H9 (cell line): ENCODE measurements at regions not wholly inside any gene's neighbourhood (a gene's known extent, or its start where the extent isn't known, plus 50 kb on each side); places are given as distances from the start of the nearest gene placed in this dataset.

ENCODE experiments used
- DNase-seq: peaks from one replicate; pipeline ENCODE4 v3.0.0-alpha.2; 2017
- H2AFZ ChIP-seq: one replicate; pipeline ENCODE4 v1.6.1; 2013; ENCODE audit warnings: mild to moderate bottlenecking, low read length, control low read depth, moderate library complexity
- H2AK5ac ChIP-seq: 2 replicates; pipeline ENCODE4 v1.6.1; 2013; ENCODE audit warnings: low read length, control low read depth, mixed read lengths; ENCODE audit not compliant: insufficient read length
- H2BK120ac ChIP-seq: one replicate; pipeline ENCODE4 v1.6.1; 2013; ENCODE audit warnings: low read depth, mild to moderate bottlenecking, low read length, control low read depth, inconsistent platforms; ENCODE audit not compliant: poor library complexity, severe bottlenecking
- H2BK12ac ChIP-seq: 2 replicates; pipeline ENCODE4 v1.6.1; 2013; ENCODE audit warnings: low read length, control low read depth, mixed read lengths, low read depth; ENCODE audit not compliant: insufficient read length
- H2BK15ac ChIP-seq: 2 replicates; pipeline ENCODE4 v1.6.1; 2013; ENCODE audit warnings: low read depth, low read length, control low read depth
- H2BK20ac ChIP-seq: one replicate; pipeline ENCODE4 v1.6.1; 2013; ENCODE audit warnings: low read depth, mild to moderate bottlenecking, low read length, control low read depth, inconsistent platforms; ENCODE audit not compliant: poor library complexity, severe bottlenecking
- H2BK5ac ChIP-seq: 2 replicates; pipeline ENCODE4 v1.6.1; 2013; ENCODE audit warnings: low read length, control low read depth, mixed read lengths; ENCODE audit not compliant: insufficient read length
- H3K14ac ChIP-seq: 2 replicates; pipeline ENCODE4 v1.6.1; 2013; ENCODE audit warnings: low read length, control low read depth; ENCODE audit not compliant: insufficient read depth
- H3K18ac ChIP-seq: 2 replicates; pipeline ENCODE4 v1.6.1; 2013; ENCODE audit warnings: low read depth, mild to moderate bottlenecking, mixed read lengths, low read length, control low read depth; ENCODE audit not compliant: insufficient read length
- H3K23ac ChIP-seq: 2 replicates; pipeline ENCODE4 v1.6.1; 2013; ENCODE audit warnings: low read length, control low read depth, mixed read lengths, low read depth; ENCODE audit not compliant: insufficient read length
- H3K23me2 ChIP-seq: 2 replicates; pipeline ENCODE4 v1.6.1; 2013; ENCODE audit warnings: low read depth, mild to moderate bottlenecking, mixed read lengths, low read length, control low read depth; ENCODE audit not compliant: insufficient read length, poor library complexity, severe bottlenecking
- H3K27ac ChIP-seq: 2 replicates; pipeline ENCODE4 v1.5.1; 2013; ENCODE audit warnings: low read length, control low read depth, mixed read lengths, low read depth; ENCODE audit not compliant: insufficient read length
- H3K27me3 ChIP-seq: 2 replicates; pipeline ENCODE4 v1.6.1; 2013; ENCODE audit warnings: low read length, control low read depth, inconsistent platforms; ENCODE audit not compliant: insufficient read depth
- H3K4ac ChIP-seq: 2 replicates; pipeline ENCODE4 v1.6.1; 2013; ENCODE audit warnings: low read depth, mild to moderate bottlenecking, control low read depth, inconsistent platforms, low read length, moderate library complexity
- H3K4me1 ChIP-seq: 2 replicates; pipeline ENCODE4 v1.6.1; 2013; ENCODE audit warnings: low read length, control low read depth, inconsistent platforms; ENCODE audit not compliant: insufficient read depth
- H3K4me2 ChIP-seq: 2 replicates; pipeline ENCODE4 v1.6.1; 2013; ENCODE audit warnings: low read length, control low read depth, mixed read lengths; ENCODE audit not compliant: insufficient read length, insufficient read depth
- H3K56ac ChIP-seq: 2 replicates; pipeline ENCODE4 v1.6.1; 2013; ENCODE audit warnings: low read depth, mild to moderate bottlenecking, mixed read lengths, low read length, control low read depth; ENCODE audit not compliant: insufficient read length
- H3K79me1 ChIP-seq: 2 replicates; pipeline ENCODE4 v1.6.1; 2013; ENCODE audit warnings: low read depth, mild to moderate bottlenecking, moderate library complexity, low read length, control low read depth, inconsistent platforms; ENCODE audit not compliant: insufficient read depth, poor library complexity, severe bottlenecking
- H3K79me2 ChIP-seq: 2 replicates; pipeline ENCODE4 v1.6.1; 2013; ENCODE audit warnings: low read length, control low read depth, inconsistent platforms; ENCODE audit not compliant: insufficient read depth
- H3K9ac ChIP-seq: 2 replicates; pipeline ENCODE4 v1.6.1; 2013; ENCODE audit warnings: low read length, control low read depth, mixed read lengths; ENCODE audit not compliant: insufficient read length; ENCODE audit errors: extremely low read depth
- H3K9me3 ChIP-seq: one replicate; pipeline ENCODE4 v1.6.1; 2013; ENCODE audit warnings: low read depth, low read length, inconsistent platforms; ENCODE audit not compliant: control insufficient read depth
- H3T11ph ChIP-seq: one replicate; pipeline ENCODE4 v1.6.1; 2013; ENCODE audit warnings: mild to moderate bottlenecking, low read length, control low read depth, inconsistent platforms
- H4K20me1 ChIP-seq: one replicate; pipeline ENCODE4 v1.6.1; 2013; ENCODE audit not compliant: control insufficient read depth, insufficient read length, insufficient read depth
- H4K5ac ChIP-seq: 2 replicates; pipeline ENCODE4 v1.6.1; 2013; ENCODE audit warnings: low read depth, mild to moderate bottlenecking, mixed read lengths, low read length, control low read depth; ENCODE audit not compliant: insufficient read length
- H4K8ac ChIP-seq: replicated peaks from 2 replicates; pipeline ENCODE4 v1.6.1; 2013; ENCODE audit warnings: low read length, control low read depth, mixed read lengths, low read depth; ENCODE audit not compliant: insufficient read length
- H4K91ac ChIP-seq: 2 replicates; pipeline ENCODE4 v1.6.1; 2013; ENCODE audit warnings: low read depth, mild to moderate bottlenecking, moderate library complexity, mixed read lengths, low read length, control low read depth; ENCODE audit not compliant: insufficient read length
- H3K27ac Mint-ChIP-seq, 3 experiments: 2 replicates in 2 of 3; 3 replicates in 1 of 3; pipeline ENCODE4 v1.8.0; 2020 to 2021; ENCODE audit warnings: mixed read lengths in 3 of 3, mild to moderate bottlenecking in 1 of 3, moderate library complexity in 1 of 3
- H3K27me3 Mint-ChIP-seq: 2 replicates; pipeline ENCODE4 v1.8.0; 2021; ENCODE audit warnings: low read depth, mild to moderate bottlenecking, moderate library complexity, mixed read lengths
- H3K36me3 Mint-ChIP-seq, 3 experiments: 2 replicates in 2 of 3; 3 replicates in 1 of 3; pipeline ENCODE4 v1.8.0; 2020 to 2021; ENCODE audit warnings: low read depth in 3 of 3, mixed read lengths in 3 of 3; ENCODE audit not compliant: insufficient read depth in 1 of 3
- H3K4me1 Mint-ChIP-seq, 2 experiments: 2 replicates each; pipeline ENCODE4 v1.8.0; 2020; ENCODE audit warnings: mixed read lengths in 2 of 2
- H3K4me3 Mint-ChIP-seq, 2 experiments: 2 replicates in 1 of 2; 3 replicates in 1 of 2; pipeline ENCODE4 v1.8.0; 2020 to 2021; ENCODE audit warnings: mild to moderate bottlenecking in 2 of 2, mixed read lengths in 2 of 2, moderate library complexity in 1 of 2
- H3K9me3 Mint-ChIP-seq, 2 experiments: 2 replicates in 1 of 2; 3 replicates in 1 of 2; pipeline ENCODE4 v1.8.0; 2020; ENCODE audit warnings: mild to moderate bottlenecking in 2 of 2, mixed read lengths in 2 of 2, moderate library complexity in 1 of 2
- WGBS: extraction: QIAGEN DNeasy Blood & Tissue Kit; methylation state at CpG from one replicate; pipeline ENCODE4 v1.1.7; 2013; ENCODE audit warnings: missing lambda C conversion rate, low lambda C conversion rate, mixed read lengths; ENCODE audit not compliant: insufficient read length; ENCODE audit errors: extremely low coverage; 5-methylcytosine and 5-hydroxymethylcytosine counted together
- TF ChIP-seq, protein P1 (sequence below): fragments of 200-600 bp; sonication (generic); conservative IDR thresholded peaks from 3 replicates; pipeline ENCODE4 v1.8.0; 2021; ENCODE audit warnings: antibody characterized with exemption, mild to moderate bottlenecking

DNA sequence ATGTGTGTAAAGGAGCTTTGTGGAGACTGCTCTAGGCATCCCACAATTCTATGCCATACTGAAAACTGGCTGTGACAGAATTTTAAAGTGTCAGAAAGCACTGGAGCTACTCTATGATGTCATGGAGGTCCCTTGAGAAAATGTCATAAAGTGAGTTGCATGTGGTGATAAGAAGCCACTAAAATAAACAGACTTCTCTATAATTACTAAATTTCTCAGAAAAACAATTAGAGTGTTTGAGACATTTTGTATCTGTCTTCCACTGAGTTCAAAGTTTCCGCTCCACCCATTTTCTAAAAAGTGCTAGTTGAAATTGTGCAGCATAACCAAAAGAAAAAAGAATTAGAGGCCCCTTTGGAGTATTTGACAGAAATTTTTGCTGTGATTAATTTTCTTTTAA is 603.9 kb downstream of the KCNJ2 start:
- H3K4ac ChIP-seq = no peak overlapping the region
- H3K56ac ChIP-seq = no peak overlapping the region
- H3K79me1 ChIP-seq = no peaks in the 10 kb centered on the region
- H2AK5ac ChIP-seq = no peak overlapping the region
- no peaks in the 10 kb centered on the region for H3K4me1 ChIP-seq
- no peak overlapping the region for H2AFZ ChIP-seq
- Mint-ChIP-seq H3K4me3 (no peak overlapping the region), H3K27ac (no peak overlapping the region), H3K9me3 (no peaks in the 10 kb centered on the region), H3K4me1 (peaks cover 0 to 4% of the 10 kb centered on the region in 2 experiments; a peak in 2 of 4 replicates), H3K36me3 (no peaks in the 10 kb centered on the region), H3K27me3 (no peaks in the 10 kb centered on the region; the same call in 1 of the 2 replicates)
- no peak overlapping the region for H3T11ph ChIP-seq
- H3K23me2 ChIP-seq = no peaks in the 10 kb centered on the region
- no peak for DNase-seq
- no peak overlapping the region for H3K4me2 ChIP-seq
- H2BK120ac ChIP-seq = no peak overlapping the region
- H4K91ac ChIP-seq = no peak overlapping the region
- H3K14ac ChIP-seq = no peak overlapping the region
- no peak overlapping the region for H3K9ac ChIP-seq
- no peak overlapping the region for H3K18ac ChIP-seq
- H3K23ac ChIP-seq = no peak overlapping the region
- H2BK12ac ChIP-seq = no peak overlapping the region
- H4K8ac ChIP-seq = no peak overlapping the region
- TF ChIP-seq, protein P1, sequence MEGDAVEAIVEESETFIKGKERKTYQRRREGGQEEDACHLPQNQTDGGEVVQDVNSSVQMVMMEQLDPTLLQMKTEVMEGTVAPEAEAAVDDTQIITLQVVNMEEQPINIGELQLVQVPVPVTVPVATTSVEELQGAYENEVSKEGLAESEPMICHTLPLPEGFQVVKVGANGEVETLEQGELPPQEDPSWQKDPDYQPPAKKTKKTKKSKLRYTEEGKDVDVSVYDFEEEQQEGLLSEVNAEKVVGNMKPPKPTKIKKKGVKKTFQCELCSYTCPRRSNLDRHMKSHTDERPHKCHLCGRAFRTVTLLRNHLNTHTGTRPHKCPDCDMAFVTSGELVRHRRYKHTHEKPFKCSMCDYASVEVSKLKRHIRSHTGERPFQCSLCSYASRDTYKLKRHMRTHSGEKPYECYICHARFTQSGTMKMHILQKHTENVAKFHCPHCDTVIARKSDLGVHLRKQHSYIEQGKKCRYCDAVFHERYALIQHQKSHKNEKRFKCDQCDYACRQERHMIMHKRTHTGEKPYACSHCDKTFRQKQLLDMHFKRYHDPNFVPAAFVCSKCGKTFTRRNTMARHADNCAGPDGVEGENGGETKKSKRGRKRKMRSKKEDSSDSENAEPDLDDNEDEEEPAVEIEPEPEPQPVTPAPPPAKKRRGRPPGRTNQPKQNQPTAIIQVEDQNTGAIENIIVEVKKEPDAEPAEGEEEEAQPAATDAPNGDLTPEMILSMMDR = no peak
- no CpG with 5 or more reads among the region's 1 CpG for WGBS
- H3K27me3 ChIP-seq = no peaks in the 10 kb centered on the region
- H3K79me2 ChIP-seq = no peaks in the 10 kb centered on the region
- H2BK5ac ChIP-seq = no peak overlapping the region
- H2BK20ac ChIP-seq = no peak overlapping the region
- no peaks in the 10 kb centered on the region for H4K20me1 ChIP-seq
- no peak overlapping the region for H2BK15ac ChIP-seq
- H4K5ac ChIP-seq = no peak overlapping the region
- H3K9me3 ChIP-seq = no peaks in the 10 kb centered on the region
- H3K27ac ChIP-seq = no peak overlapping the region
